GM21447 (cell line): ENCODE measurements at regions not wholly inside any gene's neighbourhood (a gene's known extent, or its start where the extent isn't known, plus 50 kb on each side); places are given as distances from the start of the nearest gene placed in this dataset.

ENCODE experiments used
- ATAC-seq: cut with Tn5 transposase; IDR thresholded peaks from one replicate; pipeline ENCODE4 v1.9.1; 2021; ENCODE audit not compliant: unreplicated experiment

DNA sequence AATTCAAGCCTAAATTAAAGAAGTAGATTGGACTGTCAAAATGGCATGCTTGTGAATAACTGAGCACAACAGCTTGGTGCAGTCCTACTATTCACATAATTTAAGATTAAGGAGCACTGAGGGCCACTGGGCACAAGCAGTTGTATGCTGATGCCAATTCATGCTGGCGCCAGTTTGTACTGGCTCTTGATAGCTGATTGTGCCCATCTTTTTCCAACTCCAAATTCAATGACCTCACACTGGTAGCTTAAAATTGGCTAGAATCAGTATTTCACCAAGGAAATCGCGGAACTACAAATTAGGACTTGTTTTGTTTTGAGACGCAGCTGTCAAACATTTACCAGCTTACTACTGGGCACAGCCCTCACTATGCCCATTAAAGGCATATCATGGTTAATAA, 969.2 kb downstream of the JRKL start:
- no peak for ATAC-seq

DNA sequence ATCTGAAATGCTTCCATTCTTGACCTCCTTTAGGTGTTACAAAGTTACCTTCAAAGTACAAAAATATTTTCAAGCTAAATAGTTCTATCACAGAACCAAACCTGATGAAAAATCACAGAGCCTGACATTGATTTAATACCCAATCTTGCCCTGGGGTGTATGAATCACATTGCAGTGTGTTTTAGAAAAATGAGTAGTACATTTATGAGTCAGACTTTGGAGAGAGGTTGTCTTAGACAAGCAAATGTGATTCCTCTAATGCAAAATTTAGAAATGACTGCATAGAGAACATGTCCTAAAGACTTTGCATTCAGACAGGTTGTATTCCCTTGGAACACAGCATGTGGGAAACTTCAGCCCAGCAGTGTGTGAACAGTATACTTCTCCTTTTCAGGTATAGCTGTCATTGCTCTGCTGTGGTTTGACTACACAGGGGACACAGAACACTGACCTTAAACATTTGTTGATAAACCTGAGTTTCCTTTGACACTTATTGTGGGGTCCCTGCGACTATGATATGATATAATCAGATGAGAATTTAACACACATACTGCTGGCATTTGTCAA, 972.1 kb downstream of the JRKL start:
- no peak for ATAC-seq

DNA sequence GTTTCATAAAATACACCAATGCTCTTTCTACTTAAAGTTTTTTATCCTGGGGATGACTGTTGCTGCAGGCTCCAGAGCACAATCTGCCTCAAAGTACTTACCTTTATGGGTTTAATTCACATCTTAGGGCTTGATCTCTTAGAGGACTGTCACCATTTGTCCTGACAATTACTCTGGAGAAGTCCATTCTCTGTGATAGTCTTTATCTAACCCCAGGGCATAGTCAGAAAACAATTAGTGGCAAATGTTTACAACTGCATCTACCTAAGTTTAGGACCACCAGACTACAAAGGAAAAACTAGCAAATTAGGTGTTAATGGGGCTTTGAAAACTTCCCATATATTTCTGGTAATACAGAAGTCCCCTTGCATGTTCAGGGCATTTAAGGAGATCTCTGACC, 973.5 kb downstream of the JRKL start:
- no peak for ATAC-seq

DNA sequence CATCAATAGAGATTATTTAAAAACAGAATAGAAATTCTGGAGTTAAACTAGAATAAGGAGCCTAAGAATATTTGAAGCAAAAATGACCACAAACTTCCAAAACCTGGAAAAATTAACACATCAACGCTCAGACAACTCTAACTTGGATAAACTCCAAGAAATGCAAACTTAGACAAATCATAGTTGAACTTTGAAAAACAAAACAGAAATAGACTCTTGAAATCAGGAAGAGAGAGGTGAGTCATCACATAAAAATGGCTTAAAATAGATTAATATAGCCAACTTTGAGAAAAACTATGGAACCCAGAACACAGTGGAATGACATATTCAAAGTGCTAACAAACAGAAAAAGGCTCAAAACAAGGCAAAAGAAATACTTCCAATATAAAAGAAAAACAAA, 974.2 kb downstream of the JRKL start:
- ATAC-seq: no peak

DNA sequence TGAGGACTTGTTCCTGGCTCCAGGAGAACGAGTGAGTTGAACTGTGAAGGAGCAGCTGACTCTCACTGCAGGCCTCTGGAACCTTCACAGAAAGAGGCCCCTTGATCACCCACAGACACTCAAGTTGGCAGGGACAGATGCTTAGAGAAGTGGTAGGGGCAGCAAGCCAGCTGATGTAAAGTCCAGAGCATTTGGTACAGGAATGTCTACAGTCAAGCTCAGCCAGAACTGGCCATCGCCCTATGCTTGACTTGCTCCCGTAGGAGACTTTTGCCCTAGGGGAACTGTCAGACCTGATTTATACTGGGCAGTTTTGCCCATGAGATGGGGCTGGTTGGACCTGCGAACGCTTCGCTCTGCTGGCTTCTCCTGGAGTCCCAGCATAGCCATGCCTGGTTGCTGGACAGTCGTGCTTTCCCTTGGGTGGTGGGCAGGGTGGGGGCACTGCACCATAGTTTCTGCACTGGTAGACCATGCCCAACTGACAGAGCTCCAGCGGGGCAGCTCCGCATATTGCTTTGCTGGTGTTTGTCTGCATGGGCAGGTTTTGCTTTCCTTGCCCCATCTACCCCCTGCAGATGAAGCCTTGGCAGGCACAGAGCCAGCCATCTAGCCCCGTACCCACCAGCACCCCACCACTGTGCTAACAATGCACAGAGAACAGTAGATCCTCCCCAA, 977.7 kb downstream of the JRKL start:
- no peak for ATAC-seq

DNA sequence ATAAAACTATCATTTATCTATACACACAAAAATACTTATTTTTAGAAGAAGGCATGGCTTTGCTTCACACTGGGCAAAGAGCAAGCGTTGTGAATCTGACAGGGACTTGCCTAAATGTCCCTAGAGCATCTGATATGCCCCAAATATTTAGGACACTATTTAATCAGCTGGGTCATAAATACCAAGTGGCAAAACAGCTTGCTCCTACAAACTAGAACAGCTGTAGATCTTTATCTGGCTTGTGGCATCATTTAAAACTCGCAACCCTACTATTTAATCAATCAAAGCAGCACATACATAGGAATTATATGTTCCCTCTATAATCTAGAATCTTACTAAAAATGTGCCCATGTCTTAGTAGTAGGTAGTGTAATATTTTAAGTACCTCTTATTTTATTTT, 999.5 kb downstream of the JRKL start:
- no peak for ATAC-seq

DNA sequence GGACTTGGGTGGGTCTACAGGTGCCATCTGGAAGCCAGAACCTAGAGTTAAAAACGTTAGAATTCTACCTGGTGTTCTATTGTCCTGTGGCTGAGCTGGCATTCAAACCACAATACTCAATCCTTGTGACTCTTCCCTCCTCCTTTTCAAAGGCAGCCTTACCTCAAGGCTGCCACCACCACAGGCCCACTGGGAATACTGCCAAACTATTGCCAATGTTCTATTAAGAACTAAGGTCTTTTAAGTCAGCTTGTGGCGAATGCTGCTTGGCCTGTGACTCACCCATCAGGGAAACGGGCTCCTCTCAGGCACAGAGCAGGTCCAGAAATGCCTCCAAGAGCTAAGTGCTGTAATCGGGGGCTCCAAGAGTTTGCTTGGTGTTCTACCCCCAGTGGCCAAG, 1008.4 kb downstream of the JRKL start:
- ATAC-seq: no peak

DNA sequence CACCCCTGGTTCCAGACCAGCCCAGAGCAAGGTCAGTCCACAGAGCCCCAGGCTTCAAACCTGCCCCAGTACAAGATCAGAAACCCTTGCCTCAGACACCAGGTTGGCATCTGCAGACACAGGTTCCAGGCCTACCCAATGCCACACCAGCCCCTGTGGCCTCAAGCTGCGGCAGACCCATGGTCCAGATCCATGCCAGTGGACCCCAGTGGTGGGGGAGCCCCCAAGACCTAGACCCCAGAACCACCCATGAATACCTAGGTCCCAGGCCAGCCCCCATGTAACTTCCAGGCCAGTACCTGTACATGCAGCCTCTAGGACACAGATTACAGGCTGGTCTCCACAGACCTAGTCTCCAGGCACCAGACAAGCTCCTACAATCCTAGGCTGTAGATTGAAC, 1019.3 kb downstream of the JRKL start:
- ATAC-seq: no peak

DNA sequence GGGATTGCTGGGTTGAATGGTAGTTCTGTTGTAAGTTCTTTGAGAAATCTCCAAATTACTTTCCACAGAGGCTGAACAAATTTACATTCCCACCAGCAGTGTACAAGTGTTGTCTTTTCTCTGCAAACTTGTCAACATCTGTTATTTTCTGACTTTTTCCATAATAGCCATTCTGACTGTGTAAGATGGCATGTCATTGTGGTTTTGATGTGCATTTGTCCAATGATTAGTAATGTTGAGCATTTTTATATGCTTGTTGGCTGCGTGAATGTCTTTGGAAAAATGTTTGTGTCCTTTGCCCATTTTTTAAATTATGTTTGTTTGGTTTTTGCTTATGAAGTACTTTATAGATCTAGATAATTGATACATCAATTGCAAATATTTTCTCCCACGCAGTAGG, 1025.0 kb downstream of the JRKL start:
- ATAC-seq: no peak

DNA sequence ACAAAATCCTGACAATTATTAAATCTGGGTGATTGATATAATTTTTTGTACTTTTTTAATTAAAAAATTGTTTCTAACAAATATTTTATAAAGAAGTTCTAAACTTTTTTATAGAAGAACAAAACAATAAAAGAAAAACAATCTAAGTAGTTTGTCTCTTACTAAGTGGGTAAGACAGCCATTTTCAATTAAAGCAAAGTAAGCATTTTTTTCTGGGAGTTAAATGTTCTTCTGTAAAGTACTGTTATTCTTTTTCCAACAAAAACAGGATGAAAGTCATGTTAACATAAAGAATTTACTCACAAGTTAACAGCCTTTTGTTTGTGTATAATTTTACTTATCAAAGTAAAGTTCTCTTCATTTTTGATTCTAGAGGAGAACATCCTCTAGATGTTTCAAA, 1029.9 kb downstream of the JRKL start:
- no peak for ATAC-seq

DNA sequence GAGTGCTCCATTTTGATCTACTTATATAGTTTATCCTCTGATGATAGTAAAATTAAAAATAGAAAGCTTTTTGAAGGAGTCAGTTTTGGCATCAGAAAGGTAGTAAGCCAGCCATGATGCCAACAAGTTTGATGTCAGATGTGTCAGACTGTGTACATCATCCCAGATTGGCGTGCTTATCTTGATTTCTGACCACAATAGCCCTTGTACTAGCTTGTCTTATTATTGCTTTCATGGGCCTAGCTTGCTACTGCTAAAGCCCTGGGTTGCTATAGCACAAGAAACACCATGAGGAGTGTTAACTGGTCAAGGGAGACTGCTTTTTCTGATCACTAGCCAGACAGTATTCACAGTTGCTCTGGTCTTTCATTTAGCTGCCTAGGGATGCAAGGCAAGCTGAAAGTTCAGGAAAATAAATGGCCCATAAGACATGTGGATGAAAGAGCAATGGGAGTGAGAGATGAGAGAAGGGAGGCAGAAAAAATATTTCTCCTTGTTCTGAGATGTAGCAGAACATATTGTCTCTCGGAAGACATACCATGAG, 1038.5 kb downstream of the JRKL start:
- no peak for ATAC-seq

DNA sequence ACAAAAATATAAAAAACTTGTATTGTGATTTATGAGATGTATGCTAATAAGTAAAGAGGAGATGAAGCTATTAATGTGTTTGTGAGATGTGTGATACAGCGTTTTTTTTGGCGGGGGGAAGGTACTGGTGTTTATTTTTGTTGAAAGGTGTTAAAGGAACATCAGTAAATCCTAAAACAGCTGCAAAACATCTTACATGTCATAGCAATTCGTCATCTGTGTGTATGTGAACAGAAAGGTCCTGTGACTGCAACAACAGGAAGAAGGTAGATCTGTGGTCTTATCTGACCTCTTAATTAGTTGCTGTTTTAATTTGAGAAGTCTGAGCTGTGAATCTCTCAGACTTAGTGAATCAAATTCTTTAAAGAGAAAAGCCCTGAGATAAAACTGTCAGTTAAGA, 1041.1 kb downstream of the JRKL start:
- no peak for ATAC-seq

DNA sequence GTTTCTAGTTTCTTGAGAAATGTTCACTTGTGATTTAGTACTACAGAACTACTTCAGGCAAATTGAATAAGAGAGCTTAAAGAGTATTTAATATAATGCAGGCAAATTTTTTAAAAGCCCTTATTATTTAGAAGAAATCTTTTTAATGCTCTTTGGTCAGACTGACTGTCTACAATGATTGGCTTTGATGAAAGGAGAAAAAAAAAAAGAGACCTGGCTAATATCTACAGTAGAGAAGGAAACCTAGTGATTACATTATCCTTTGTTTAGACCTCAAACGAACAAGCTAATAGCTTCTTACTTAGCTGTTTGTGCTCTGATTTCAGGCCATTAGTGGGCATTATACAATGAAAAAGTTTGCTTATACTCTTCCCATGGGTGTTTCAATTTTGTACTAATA, 1043.1 kb downstream of the JRKL start:
- ATAC-seq: no peak

DNA sequence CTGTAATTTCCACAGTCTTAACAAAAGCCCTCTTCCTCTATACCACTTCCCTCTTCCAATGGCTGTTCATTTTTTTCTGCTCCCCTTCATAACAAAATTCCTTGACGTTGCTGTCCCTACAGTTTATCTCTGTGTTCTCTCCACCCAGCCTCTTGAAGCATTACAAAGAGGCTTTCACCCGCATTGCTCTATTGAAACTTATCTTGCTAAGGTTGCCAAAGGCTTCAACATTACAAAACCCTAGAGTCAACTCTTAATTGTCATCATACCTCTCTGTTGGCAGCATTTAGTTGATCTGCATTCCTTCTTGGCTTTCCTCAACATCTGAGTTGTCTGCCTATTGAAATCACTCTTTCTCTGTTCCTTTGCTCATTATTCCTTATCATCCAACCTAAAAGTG, 1055.7 kb downstream of the JRKL start:
- ATAC-seq: no peak

DNA sequence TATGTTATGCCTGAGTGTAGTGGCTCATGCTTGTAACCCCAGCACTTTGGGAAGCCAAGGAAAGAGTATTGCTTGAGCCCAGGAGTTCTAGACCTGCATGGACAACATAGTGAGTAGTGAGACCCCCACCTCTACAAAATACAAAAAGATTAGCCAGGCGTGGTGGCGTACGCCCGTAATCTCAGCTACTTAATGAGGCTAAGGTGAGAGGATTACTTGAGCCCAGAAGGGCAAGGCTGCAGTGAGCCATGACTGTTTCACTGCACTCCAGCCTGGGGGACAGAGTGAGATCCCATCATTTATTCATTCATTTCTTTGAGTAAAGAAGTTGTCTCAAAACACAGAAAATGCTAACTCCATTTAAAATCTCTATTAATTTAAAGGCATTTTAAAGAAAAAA, 1061.6 kb downstream of the JRKL start:
- no peak for ATAC-seq

DNA sequence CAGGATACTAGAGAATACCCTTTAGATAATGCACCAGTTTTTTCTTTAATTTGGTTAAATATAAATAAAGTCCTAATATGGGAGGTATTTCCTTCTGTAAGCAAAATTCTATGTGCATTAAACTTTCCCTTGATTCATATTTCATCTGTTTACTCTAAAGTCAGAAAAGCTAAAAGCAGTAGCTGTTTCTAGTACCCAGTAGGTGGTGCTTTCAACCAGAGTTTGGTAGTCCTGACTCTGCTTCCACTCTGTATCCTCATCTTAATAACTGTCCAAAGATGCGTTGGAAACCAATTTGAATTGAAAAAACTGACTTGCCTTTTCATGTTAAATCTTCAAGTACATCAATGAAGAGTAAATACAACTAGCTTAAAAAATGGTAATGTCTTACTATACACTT, 1065.2 kb downstream of the JRKL start:
- no peak for ATAC-seq

DNA sequence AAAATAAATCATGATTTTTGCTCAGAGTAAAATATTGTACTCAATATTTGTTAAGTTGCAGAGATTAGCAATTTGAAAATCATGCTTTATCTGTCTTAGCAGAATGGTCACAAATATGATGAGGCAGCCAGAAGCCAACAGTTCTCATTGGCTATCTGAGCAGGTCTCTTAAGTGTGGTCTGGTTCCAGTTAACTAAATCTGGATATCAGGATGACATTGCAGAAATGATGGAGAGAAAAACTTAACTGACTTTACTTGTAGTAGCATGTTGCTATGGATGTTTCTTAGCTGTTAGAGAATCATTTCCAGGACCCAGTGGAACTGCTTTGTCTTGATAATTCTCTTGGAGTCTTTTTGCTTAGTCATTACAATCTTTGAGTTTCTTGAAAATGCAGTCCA, 1070.3 kb downstream of the JRKL start:
- no peak for ATAC-seq

DNA sequence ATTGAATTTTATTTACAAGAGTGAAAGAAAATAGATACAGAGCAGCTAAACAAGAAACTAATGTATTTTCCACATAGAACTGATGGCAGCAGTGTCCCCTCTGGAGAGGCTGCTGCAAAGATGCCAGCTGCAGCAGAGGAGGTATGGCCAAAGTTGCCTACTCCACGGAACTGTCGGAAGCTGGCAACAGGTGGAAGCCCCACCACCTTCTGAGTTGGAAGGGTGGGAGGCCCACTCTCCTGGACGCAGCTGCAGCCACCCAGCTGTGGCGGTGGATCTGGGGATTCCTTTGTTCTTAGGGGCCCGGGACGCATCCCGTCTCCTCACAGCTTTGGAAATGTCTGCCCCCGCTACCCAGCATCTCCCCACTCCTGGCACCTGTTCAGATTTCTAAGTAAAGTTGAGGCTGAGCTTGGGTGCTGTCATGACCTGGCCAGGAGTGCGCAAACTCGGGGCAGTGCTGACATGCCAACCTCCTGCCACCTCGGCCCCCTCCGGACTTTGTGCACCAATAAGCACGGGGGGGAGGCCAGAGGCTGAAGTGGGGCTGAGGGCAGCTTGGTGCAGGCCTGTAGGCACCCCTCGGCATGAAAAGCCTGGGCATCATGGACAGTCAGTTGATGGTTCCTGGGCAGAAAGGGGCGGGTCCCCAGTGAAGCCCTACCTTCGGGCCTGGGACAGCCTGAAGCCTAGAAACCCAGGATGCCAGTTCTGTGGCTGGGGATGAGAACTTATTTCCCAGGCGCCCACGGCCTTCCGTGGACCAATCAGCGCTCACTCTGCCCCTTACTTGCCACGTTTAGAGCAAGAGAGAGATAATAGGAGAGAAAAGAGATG, 1071.4 kb downstream of the JRKL start:
- ATAC-seq: no peak

DNA sequence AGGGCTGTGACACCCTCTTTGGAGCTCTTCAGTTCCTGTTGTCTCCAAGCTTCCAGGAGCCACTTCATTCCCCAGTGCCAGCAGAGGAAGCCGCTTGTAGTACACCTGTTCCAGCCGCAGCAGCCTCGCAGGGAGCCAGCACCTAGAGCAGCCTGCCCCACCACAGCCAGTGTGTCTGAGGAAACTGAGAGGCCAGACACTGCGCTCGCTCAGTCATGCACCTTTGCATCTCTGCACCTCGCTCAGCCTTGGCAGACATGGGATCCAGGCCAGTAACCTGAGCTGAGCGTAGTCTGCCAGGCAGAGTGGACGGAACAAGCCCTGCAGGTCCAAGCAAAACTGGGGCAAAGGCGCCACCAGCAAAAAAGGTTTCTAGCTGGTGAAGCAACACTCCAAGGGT, 1072.1 kb downstream of the JRKL start:
- no peak for ATAC-seq

DNA sequence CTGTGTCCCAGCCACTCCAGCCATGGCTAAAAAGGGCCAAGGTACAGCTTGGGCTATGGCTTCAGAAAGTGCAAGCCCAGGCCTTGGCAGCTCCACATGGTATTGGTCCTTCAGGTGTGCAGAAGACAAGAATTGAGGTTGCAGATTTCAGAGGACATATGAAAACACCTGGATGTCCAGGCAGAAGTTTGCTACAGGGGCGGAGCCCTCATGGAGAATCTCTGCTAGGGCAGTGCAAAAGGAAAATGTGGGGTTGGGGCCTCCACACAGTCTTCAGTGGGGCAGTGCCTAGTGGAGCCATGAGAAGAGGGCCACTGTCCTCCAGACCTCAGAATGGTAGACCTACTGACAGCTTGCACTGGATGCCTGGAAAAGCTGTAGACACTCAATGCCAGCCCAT, 1074.1 kb downstream of the JRKL start:
- ATAC-seq: no peak

DNA sequence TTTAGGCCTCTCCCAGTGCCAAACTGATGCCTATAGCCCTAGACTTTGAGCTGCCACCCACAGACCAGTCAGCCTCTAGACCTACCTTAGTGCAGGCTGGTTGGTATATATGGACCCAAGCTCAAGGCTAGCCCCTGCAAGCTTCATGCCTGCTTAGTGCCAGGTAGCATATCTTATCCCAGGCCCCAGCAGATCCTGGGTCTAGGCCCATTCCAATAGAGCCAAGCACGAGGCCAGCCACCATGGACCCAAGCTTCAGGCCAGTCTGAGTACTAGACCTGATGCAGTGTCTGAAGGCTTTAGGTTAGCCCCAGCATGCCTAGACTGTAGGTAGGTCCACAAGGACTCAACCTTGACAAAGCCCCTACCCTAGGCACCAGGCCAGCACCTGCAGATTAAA, 1081.7 kb downstream of the JRKL start:
- no peak for ATAC-seq

DNA sequence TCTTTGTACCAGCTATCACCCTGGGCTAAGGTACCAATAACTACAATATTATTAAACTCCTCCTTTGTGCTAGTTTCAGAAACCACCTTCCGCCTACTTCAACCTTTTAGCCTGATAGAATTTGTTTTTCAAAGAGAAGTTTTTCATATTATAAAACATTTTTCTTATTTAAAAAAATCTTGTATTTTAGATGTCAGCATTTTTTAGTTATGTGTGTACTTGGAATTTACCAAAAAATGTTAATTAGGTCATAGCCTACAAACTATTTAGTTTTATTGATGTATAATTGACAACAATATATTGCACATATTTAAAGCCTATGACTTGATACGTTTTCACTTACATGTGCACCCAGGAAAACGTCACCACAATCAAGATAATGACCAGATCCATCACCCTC, 1097.6 kb downstream of the JRKL start:
- no peak for ATAC-seq
